CD4-positive, alpha-beta T cell (primary cell): ENCODE measurements at regions not wholly inside any gene's neighbourhood (a gene's known extent, or its start where the extent isn't known, plus 50 kb on each side); places are given as distances from the start of the nearest gene placed in this dataset.

Experiments used
- ATAC-seq: fragments of 200-7000 bp; cut with Tn5 transposase; one replicate; pipeline ENCODE4 v1.10.0; 2022; ENCODE audit warnings: mild to moderate bottlenecking; ENCODE audit not compliant: poor library complexity
- CTCF ChIA-PET: fragments of 350-600 bp; sonication (Branson Sonifier 250); formaldehyde crosslinking; loops from one replicate; lab custom pipeline; 2021; ENCODE audit warnings: antibody characterized with exemption, inconsistent platforms; lab: Charles Lee
- POLR2A ChIA-PET: fragments of 350-600 bp; sonication (Branson Sonifier 250); formaldehyde crosslinking; loops from one replicate; lab custom pipeline; 2021; ENCODE audit warnings: antibody characterized with exemption, inconsistent platforms; lab: Charles Lee
- DNase-seq, 14 experiments: peaks; one replicate each; pipeline ENCODE4 v3.0.0-alpha.2; 2013 to 2020; ENCODE audit warnings: mixed read lengths in 2 of 14
- H3K27ac ChIP-seq, 2 donors: one replicate each; pipeline versions ENCODE4 v1.5.1 to v1.7.0; 2013; ENCODE audit warnings: low read length in 2 of 2, low read depth in 1 of 2, mild to moderate bottlenecking in 1 of 2
- H3K27me3 ChIP-seq, 2 experiments: 1 replicate in 1 of 2; 2 replicates in 1 of 2; pipeline versions ENCODE4 v1.6.1 to v1.7.0; 2013; ENCODE audit warnings: low read length in 2 of 2, control low read depth in 1 of 2, mild to moderate bottlenecking in 1 of 2, moderate library complexity in 1 of 2; ENCODE audit not compliant: insufficient read depth in 2 of 2, control insufficient read depth in 1 of 2
- H3K36me3 ChIP-seq: one replicate; pipeline ENCODE4 v1.6.1; 2013; ENCODE audit warnings: low read length, control low read depth; ENCODE audit not compliant: insufficient read depth
- H3K4me1 ChIP-seq: one replicate; pipeline ENCODE4 v1.6.1; 2013; ENCODE audit warnings: low read length, control low read depth; ENCODE audit not compliant: insufficient read depth
- H3K4me3 ChIP-seq: one replicate; pipeline ENCODE4 v1.5.1; 2013; ENCODE audit warnings: mild to moderate bottlenecking, low read length, moderate library complexity
- H3K9me3 ChIP-seq, 2 experiments: 1 replicate in 1 of 2; 2 replicates in 1 of 2; pipeline versions ENCODE4 v1.6.1 to v1.7.0; 2013; ENCODE audit warnings: low read length in 2 of 2, mild to moderate bottlenecking in 2 of 2, control low read depth in 1 of 2, moderate library complexity in 1 of 2; ENCODE audit not compliant: control insufficient read depth in 1 of 2, insufficient read depth in 1 of 2
- H3K27ac Mint-ChIP-seq: one replicate; pipeline ENCODE4 v1.8.0; 2020; ENCODE audit warnings: mixed read lengths
- H3K27me3 Mint-ChIP-seq: one replicate; pipeline ENCODE4 v1.8.0; 2021; ENCODE audit warnings: mixed read lengths
- H3K36me3 Mint-ChIP-seq: one replicate; pipeline ENCODE4 v1.8.0; 2021; ENCODE audit warnings: low read depth, mixed read lengths
- H3K4me1 Mint-ChIP-seq: one replicate; pipeline ENCODE4 v1.8.0; 2021; ENCODE audit warnings: low read depth, mixed read lengths
- H3K4me3 Mint-ChIP-seq: one replicate; pipeline ENCODE4 v1.8.0; 2020; ENCODE audit warnings: mild to moderate bottlenecking, mixed read lengths
- H3K9me3 Mint-ChIP-seq: one replicate; pipeline ENCODE4 v1.8.0; 2020; ENCODE audit warnings: mixed read lengths
- CTCF ChIP-seq: fragments of 200-600 bp; IDR thresholded peaks from one replicate; pipeline ENCODE4 v1.8.0; 2022; ENCODE audit warnings: antibody characterized with exemption, mild to moderate bottlenecking
- intact Hi-C, 2 experiments: fragments of 100-400 bp; cut with DNase I in 1 of 2; cut with micrococcal nuclease in 1 of 2; formaldehyde crosslinking; loops; one replicate each; pipeline versions ENCODE4 v1.15.1 to v1.9.0; 2023 to 2025; cut with DNase I, micrococcal nuclease

- Histone ChIP-seq H3K27ac (no peak overlapping the region), H3K27me3 (no peaks in the 10 kb centered on the region), H3K4me1 (no peaks in the 10 kb centered on the region), H3K36me3 (no peaks in the 10 kb centered on the region), H3K9me3 (no peaks in the 10 kb centered on the region), H3K4me3 (no peak overlapping the region)
- H3K36me3 Mint-ChIP-seq, result no peaks in the 10 kb centered on the region
- peaks cover 5% of the 10 kb centered on the region for H3K27me3 Mint-ChIP-seq
- no peak overlapping the region for H3K4me3 Mint-ChIP-seq
- TF ChIP-seq CTCF, result no peak
- H3K27ac Mint-ChIP-seq, result no peak overlapping the region
- POLR2A ChIA-PET, result no interaction called here
- no peak for ATAC-seq
- no peak for DNase-seq
- CTCF ChIA-PET, result no interaction called here
- no peaks in the 10 kb centered on the region for H3K9me3 Mint-ChIP-seq
- intact Hi-C loops, result no loop called here
- H3K4me1 Mint-ChIP-seq, result no peaks in the 10 kb centered on the region
Observed at GRCh38 chr16:87098361-87098760, 218.8 kb downstream of the C16orf95 start.

GRCh38 chr16:87098976-87099720, 218.0 kb downstream of the C16orf95 start:
- no peak for ATAC-seq
- Mint-ChIP-seq H3K36me3 (no peaks in the 10 kb centered on the region), H3K4me3 (no peak overlapping the region), H3K27ac (no peak overlapping the region), H3K27me3 (peaks cover 5% of the 10 kb centered on the region), H3K9me3 (no peaks in the 10 kb centered on the region), H3K4me1 (no peaks in the 10 kb centered on the region)
- Histone ChIP-seq H3K4me3 (no peak overlapping the region), H3K27ac (no peak overlapping the region), H3K27me3 (no peaks in the 10 kb centered on the region), H3K36me3 (no peaks in the 10 kb centered on the region), H3K4me1 (no peaks in the 10 kb centered on the region), H3K9me3 (no peaks in the 10 kb centered on the region)
- no peak for DNase-seq
- intact Hi-C loops, result no loop called here
- TF ChIP-seq CTCF, result no peak
- ChIA-PET POLR2A (no interaction called here), CTCF (no interaction called here)

- CTCF ChIA-PET, result no interaction called here
- DNase-seq, result no peak
- Mint-ChIP-seq H3K36me3 (no peaks in the 10 kb centered on the region), H3K27ac (no peak overlapping the region), H3K9me3 (no peaks in the 10 kb centered on the region), H3K27me3 (peaks cover 5% of the 10 kb centered on the region), H3K4me1 (no peaks in the 10 kb centered on the region), H3K4me3 (no peak overlapping the region)
- no peaks in the 10 kb centered on the region for H3K4me1 ChIP-seq
- POLR2A ChIA-PET, result no interaction called here
- no peak overlapping the region for H3K27ac ChIP-seq
- ATAC-seq, result no peak
- H3K36me3 ChIP-seq, result no peaks in the 10 kb centered on the region
- H3K4me3 ChIP-seq, result no peak overlapping the region
- H3K27me3 ChIP-seq, result no peaks in the 10 kb centered on the region
- no peaks in the 10 kb centered on the region for H3K9me3 ChIP-seq
- intact Hi-C loops, result no loop called here
- TF ChIP-seq CTCF, result no peak
Observed at GRCh38 chr16:87100306-87101058, 216.7 kb downstream of the C16orf95 start.
